ENCODE measurements at regions not wholly inside any gene's neighbourhood (a gene's known extent, or its start where the extent isn't known, plus 50 kb on each side); places are given as distances from the start of the nearest gene placed in this dataset.

- TF ChIP-seq NFIC (IDR thresholded peaks at IDR 0.05) (no peak), CREB1 (IDR thresholded peaks at IDR 0.05; ENCODE audit: low read depth) (no peak), EGR1 (IDR thresholded peaks at IDR 0.05) (no peak), YY1 (IDR thresholded peaks at IDR 0.05; ENCODE audit: low read depth) (no peak), FOXM1 (IDR thresholded peaks at IDR 0.05; ENCODE audit: borderline replicate concordance, low read depth) (no peak), REST (IDR thresholded peaks at IDR 0.05; ENCODE audit: low read depth) (no peak), TAF1 (IDR thresholded peaks at IDR 0.05; ENCODE audit: low read depth) (no peak), USF1 (IDR thresholded peaks at IDR 0.05) (no peak), TCF12 (IDR thresholded peaks at IDR 0.05; ENCODE audit: low read depth) (no peak), ZBTB7A (IDR thresholded peaks at IDR 0.05; ENCODE audit: low read depth) (no peak), MAX (IDR thresholded peaks at IDR 0.05) (no peak), EP300 (IDR thresholded peaks at IDR 0.05; ENCODE audit: borderline replicate concordance) (no peak), CEBPB (IDR thresholded peaks at IDR 0.05) (no peak)
Observed at GRCh38 chr4:158007566-158007965, 165.3 kb downstream of the GASK1B start.

GRCh38 chr4:158006990-158007389, 165.8 kb downstream of the GASK1B start:
- 0 out of 2 replicates have a peak, but pooled peaks have one; percentile 12 for TF ChIP-seq NFIC (IDR thresholded peaks at IDR 0.05)
- TF ChIP-seq CEBPB (IDR thresholded peaks at IDR 0.05): no peak
- no peak for TF ChIP-seq TAF1 (IDR thresholded peaks at IDR 0.05; ENCODE audit: low read depth)

DNA sequence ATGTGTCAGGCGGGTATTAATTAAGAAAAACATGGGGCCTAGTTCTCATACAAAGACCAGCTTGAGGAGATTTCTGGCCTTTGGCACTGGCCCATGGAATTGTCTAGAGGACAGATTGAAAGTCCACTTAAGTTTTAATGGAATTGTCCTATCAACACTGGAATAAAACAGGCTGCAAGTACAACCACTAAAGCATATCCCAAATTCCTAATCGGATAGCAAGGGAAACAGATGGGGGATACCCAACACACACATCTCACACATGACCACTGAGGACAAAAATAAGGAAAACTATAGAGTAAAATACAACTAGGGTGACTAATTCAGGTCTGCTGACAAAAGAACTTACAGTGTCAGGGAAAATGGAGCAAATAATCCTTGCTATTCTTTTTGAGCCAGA, 167.8 kb downstream of the GASK1B start:
- TF ChIP-seq CEBPB (IDR thresholded peaks at IDR 0.05): no peak
- no peak for TF ChIP-seq EP300 (IDR thresholded peaks at IDR 0.05; ENCODE audit: borderline replicate concordance)
- TF ChIP-seq ZBTB7A (IDR thresholded peaks at IDR 0.05; ENCODE audit: low read depth): no peak

DNA sequence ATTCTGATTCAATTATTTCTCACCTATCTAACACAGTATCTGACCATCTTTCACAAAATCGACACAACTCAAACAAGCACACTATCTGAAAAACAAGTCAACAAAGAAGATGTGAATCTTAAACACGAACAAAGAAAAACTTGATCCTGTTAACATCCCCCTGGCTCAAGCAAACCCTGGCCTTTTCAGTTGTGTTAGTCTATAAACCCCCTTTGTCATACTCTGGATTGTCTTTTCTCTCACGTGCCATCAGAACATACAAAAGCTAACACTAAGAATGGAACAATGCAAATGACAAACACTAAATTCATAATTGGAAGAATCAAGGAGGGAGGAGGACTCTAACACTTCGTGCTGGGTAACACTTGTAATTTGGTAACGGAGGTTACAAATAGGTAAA, 168.7 kb downstream of the GASK1B start:
- TF ChIP-seq RAD21 (IDR thresholded peaks at IDR 0.05; ENCODE audit: low read depth) (no peak), REST (IDR thresholded peaks at IDR 0.05; ENCODE audit: low read depth) (no peak), NFIC (IDR thresholded peaks at IDR 0.05) (no peak), CEBPB (IDR thresholded peaks at IDR 0.05) (no peak), FOXM1 (IDR thresholded peaks at IDR 0.05; ENCODE audit: borderline replicate concordance, low read depth) (no peak), TCF12 (IDR thresholded peaks at IDR 0.05; ENCODE audit: low read depth) (no peak), USF1 (IDR thresholded peaks at IDR 0.05) (no peak), MAX (IDR thresholded peaks at IDR 0.05) (no peak), TAF1 (IDR thresholded peaks at IDR 0.05; ENCODE audit: low read depth) (no peak), TEAD4 (IDR thresholded peaks at IDR 0.05) (no peak), YY1 (IDR thresholded peaks at IDR 0.05; ENCODE audit: low read depth) (no peak), EGR1 (IDR thresholded peaks at IDR 0.05) (no peak), CREB1 (IDR thresholded peaks at IDR 0.05; ENCODE audit: low read depth) (no peak), EP300 (IDR thresholded peaks at IDR 0.05; ENCODE audit: borderline replicate concordance) (no peak), ZBTB7A (IDR thresholded peaks at IDR 0.05; ENCODE audit: low read depth) (no peak)

DNA sequence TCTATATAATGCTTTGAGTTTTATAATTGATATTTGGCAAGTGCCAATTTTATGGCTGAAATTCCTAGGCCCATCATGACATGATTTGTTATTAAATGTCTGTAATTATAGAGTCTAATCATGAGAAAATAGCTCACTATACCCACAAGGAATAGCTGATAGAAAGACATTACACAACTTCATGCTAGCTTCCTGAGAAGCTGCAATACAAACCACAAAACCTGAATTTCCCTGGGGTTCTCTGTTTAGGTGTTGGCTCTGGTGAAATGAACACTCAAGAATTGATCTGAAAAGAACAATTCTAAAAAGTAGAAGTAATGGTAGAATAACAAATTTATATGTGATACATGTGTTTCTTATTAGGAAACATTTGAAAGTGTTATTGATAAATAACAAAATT, 169.6 kb downstream of the GASK1B start:
- TF ChIP-seq CEBPB (IDR thresholded peaks at IDR 0.05) (no peak), RAD21 (IDR thresholded peaks at IDR 0.05; ENCODE audit: low read depth) (no peak), EP300 (IDR thresholded peaks at IDR 0.05; ENCODE audit: borderline replicate concordance) (no peak), ZBTB7A (IDR thresholded peaks at IDR 0.05; ENCODE audit: low read depth) (no peak), USF1 (IDR thresholded peaks at IDR 0.05) (no peak), NFIC (IDR thresholded peaks at IDR 0.05) (no peak), YY1 (IDR thresholded peaks at IDR 0.05; ENCODE audit: low read depth) (no peak), REST (IDR thresholded peaks at IDR 0.05; ENCODE audit: low read depth) (no peak), TAF1 (IDR thresholded peaks at IDR 0.05; ENCODE audit: low read depth) (no peak), CREB1 (IDR thresholded peaks at IDR 0.05; ENCODE audit: low read depth) (no peak), TEAD4 (IDR thresholded peaks at IDR 0.05) (no peak), EGR1 (IDR thresholded peaks at IDR 0.05) (no peak), MAX (IDR thresholded peaks at IDR 0.05) (no peak), TCF12 (IDR thresholded peaks at IDR 0.05; ENCODE audit: low read depth) (no peak), FOXM1 (IDR thresholded peaks at IDR 0.05; ENCODE audit: borderline replicate concordance, low read depth) (no peak)

Data from Ishikawa (cell line).